ENCODE measurements at regions not wholly inside any gene's neighbourhood (a gene's known extent, or its start where the extent isn't known, plus 50 kb on each side); places are given as distances from the start of the nearest gene placed in this dataset.

- Histone ChIP-seq H3K4me2 (ENCODE audit: low read length) (no peak overlapping the region), H3K9me3 (ENCODE audit: insufficient read depth, low read depth, low read length) (peaks cover 5% of the 10 kb centered on the region), H3K27ac (ENCODE audit: low read depth, low read length) (no peak overlapping the region), H3K79me2 (ENCODE audit: insufficient read depth, low read length) (no peaks in the 10 kb centered on the region), H3K27me3 (ENCODE audit: insufficient read depth, low read length) (no peaks in the 10 kb centered on the region), H4K20me1 (ENCODE audit: insufficient read depth, low read length) (no peaks in the 10 kb centered on the region), H3K4me1 (ENCODE audit: insufficient read depth, low read length) (peaks cover 4% of the 10 kb centered on the region), H3K4me3 (ENCODE audit: insufficient read depth, low read depth, low read length) (no peak overlapping the region), H3K9ac (ENCODE audit: low read length) (no peak overlapping the region), H3K36me3 (ENCODE audit: insufficient read depth, low read length) (no peaks in the 10 kb centered on the region), H2AFZ (ENCODE audit: low read depth, low read length) (no peak overlapping the region)
- Mint-ChIP-seq H3K36me3 (ENCODE audit: low read depth, unreplicated experiment) (peaks cover 15% of the 10 kb centered on the region), H3K4me1 (ENCODE audit: low read depth, unreplicated experiment) (peaks cover 7% of the 10 kb centered on the region), H3K9me3 (ENCODE audit: unreplicated experiment) (peaks cover 14% of the 10 kb centered on the region), H3K27ac (ENCODE audit: unreplicated experiment) (no peak overlapping the region), H3K27me3 (ENCODE audit: low read depth, unreplicated experiment) (no peaks in the 10 kb centered on the region), H3K4me3 (ENCODE audit: unreplicated experiment) (no peak overlapping the region)
- DNase-seq (ENCODE audit: low read depth) (no peak), FAIRE-seq (no peak)
- TF ChIP-seq EZH2 (IDR thresholded peaks at IDR 0.05; ENCODE audit: insufficient read depth, low read length) (no peak), CTCF (IDR thresholded peaks at IDR 0.05; ENCODE audit: insufficient read depth, low read depth, low read length) (no peak)
Observed at GRCh38 chr2:217313386-217313785, 453.5 kb upstream of the TNP1 start.

- no peak for TF ChIP-seq EZH2 (IDR thresholded peaks at IDR 0.05; ENCODE audit: insufficient read depth, low read length)
- no peak for TF ChIP-seq CTCF (IDR thresholded peaks at IDR 0.05; ENCODE audit: insufficient read depth, low read depth, low read length)
- Histone ChIP-seq H3K4me2 (ENCODE audit: low read length) (no peak overlapping the region), H3K27ac (ENCODE audit: low read depth, low read length) (no peak overlapping the region), H4K20me1 (ENCODE audit: insufficient read depth, low read length) (no peaks in the 10 kb centered on the region), H2AFZ (ENCODE audit: low read depth, low read length) (no peak overlapping the region), H3K4me3 (ENCODE audit: insufficient read depth, low read depth, low read length) (no peak overlapping the region), H3K36me3 (ENCODE audit: insufficient read depth, low read length) (no peaks in the 10 kb centered on the region), H3K4me1 (ENCODE audit: insufficient read depth, low read length) (no peaks in the 10 kb centered on the region), H3K9ac (ENCODE audit: low read length) (no peak overlapping the region), H3K27me3 (ENCODE audit: insufficient read depth, low read length) (no peaks in the 10 kb centered on the region), H3K79me2 (ENCODE audit: insufficient read depth, low read length) (no peaks in the 10 kb centered on the region), H3K9me3 (ENCODE audit: insufficient read depth, low read depth, low read length) (no peaks in the 10 kb centered on the region)
- Mint-ChIP-seq H3K4me3 (ENCODE audit: unreplicated experiment) (no peak overlapping the region), H3K27ac (ENCODE audit: unreplicated experiment) (no peak overlapping the region), H3K9me3 (ENCODE audit: unreplicated experiment) (peaks cover 12% of the 10 kb centered on the region), H3K27me3 (ENCODE audit: low read depth, unreplicated experiment) (peaks cover 5% of the 10 kb centered on the region), H3K4me1 (ENCODE audit: low read depth, unreplicated experiment) (no peaks in the 10 kb centered on the region), H3K36me3 (ENCODE audit: low read depth, unreplicated experiment) (peaks cover 11% of the 10 kb centered on the region)
- FAIRE-seq: no peak
- DNase-seq (ENCODE audit: low read depth): no peak
Observed at GRCh38 chr2:217309056-217309455, 449.2 kb upstream of the TNP1 start.

GRCh38 chr2:217307023-217307422 is 447.2 kb upstream of the TNP1 start:
- no peaks in the 10 kb centered on the region for H3K27me3 ChIP-seq (ENCODE audit: insufficient read depth, low read length)
- H2AFZ ChIP-seq (ENCODE audit: low read depth, low read length): no peak overlapping the region
- peaks cover 12% of the 10 kb centered on the region for H3K9me3 Mint-ChIP-seq (ENCODE audit: unreplicated experiment)
- no peaks in the 10 kb centered on the region for H3K4me1 ChIP-seq (ENCODE audit: insufficient read depth, low read length)
- no peaks in the 10 kb centered on the region for H3K4me1 Mint-ChIP-seq (ENCODE audit: low read depth, unreplicated experiment)
- H3K4me3 ChIP-seq (ENCODE audit: insufficient read depth, low read depth, low read length): no peak overlapping the region
- H3K27ac Mint-ChIP-seq (ENCODE audit: unreplicated experiment): no peak overlapping the region
- H3K36me3 Mint-ChIP-seq (ENCODE audit: low read depth, unreplicated experiment): peaks cover 11% of the 10 kb centered on the region
- no peak overlapping the region for H3K27ac ChIP-seq (ENCODE audit: low read depth, low read length)
- FAIRE-seq (no peak), DNase-seq (ENCODE audit: low read depth) (no peak)
- no peak overlapping the region for H3K9ac ChIP-seq (ENCODE audit: low read length)
- no peaks in the 10 kb centered on the region for H3K79me2 ChIP-seq (ENCODE audit: insufficient read depth, low read length)
- TF ChIP-seq CTCF (IDR thresholded peaks at IDR 0.05; ENCODE audit: insufficient read depth, low read depth, low read length) (no peak), EZH2 (IDR thresholded peaks at IDR 0.05; ENCODE audit: insufficient read depth, low read length) (no peak)
- H4K20me1 ChIP-seq (ENCODE audit: insufficient read depth, low read length): no peaks in the 10 kb centered on the region
- no peaks in the 10 kb centered on the region for H3K9me3 ChIP-seq (ENCODE audit: insufficient read depth, low read depth, low read length)
- no peaks in the 10 kb centered on the region for H3K36me3 ChIP-seq (ENCODE audit: insufficient read depth, low read length)
- peaks cover 15% of the 10 kb centered on the region for H3K27me3 Mint-ChIP-seq (ENCODE audit: low read depth, unreplicated experiment)
- no peak overlapping the region for H3K4me3 Mint-ChIP-seq (ENCODE audit: unreplicated experiment)
- H3K4me2 ChIP-seq (ENCODE audit: low read length): no peak overlapping the region
